Activated CD4-positive, alpha-beta memory T cell treated with anti-CD3 and anti-CD28 coated beads for 36 hours (primary cell): ENCODE measurements at regions not wholly inside any gene's neighbourhood (a gene's known extent, or its start where the extent isn't known, plus 50 kb on each side); places are given as distances from the start of the nearest gene placed in this dataset.

Source experiments
- CTCF ChIA-PET: fragments of 350-600 bp; sonication (Branson Sonifier 250); formaldehyde crosslinking; loops from one replicate; lab custom pipeline; 2021; ENCODE audit warnings: antibody characterized with exemption, inconsistent platforms; lab: Charles Lee
- POLR2A ChIA-PET: fragments of 350-600 bp; sonication (Branson Sonifier 250); formaldehyde crosslinking; loops from one replicate; lab custom pipeline; 2021; ENCODE audit warnings: antibody characterized with exemption; lab: Charles Lee
- DNase-seq: peaks from one replicate; pipeline ENCODE4 v3.0.0-alpha.2; 2020
- H3K27ac Mint-ChIP-seq: one replicate; pipeline ENCODE4 v1.8.0; 2021; ENCODE audit warnings: mixed read lengths
- H3K27me3 Mint-ChIP-seq: one replicate; pipeline ENCODE4 v1.8.0; 2021; ENCODE audit warnings: mixed read lengths
- H3K36me3 Mint-ChIP-seq: one replicate; pipeline ENCODE4 v1.8.0; 2021; ENCODE audit warnings: mixed read lengths
- H3K4me1 Mint-ChIP-seq: one replicate; pipeline ENCODE4 v1.8.0; 2021; ENCODE audit warnings: low read depth, mixed read lengths
- H3K4me3 Mint-ChIP-seq: one replicate; pipeline ENCODE4 v1.8.0; 2021; ENCODE audit warnings: mild to moderate bottlenecking, mixed read lengths
- H3K9me3 Mint-ChIP-seq: one replicate; pipeline ENCODE4 v1.8.0; 2021; ENCODE audit warnings: mixed read lengths
- intact Hi-C: fragments of 100-400 bp; cut with micrococcal nuclease; formaldehyde crosslinking; loops from one replicate; pipeline ENCODE4 v1.15.1; 2023

GRCh38 chr1:54459726-54460191 lies 53.6 kb upstream of the SSBP3 start:
- intact Hi-C loops = no loop called here
- H3K4me3 Mint-ChIP-seq = no peak overlapping the region
- CTCF ChIA-PET = interaction anchor here (0.5 to 0.6 kb wide), 3 partner anchors 29 to 231 kb away, joined by 3 to 4 read pairs (median 3); no protein-coding TSS in a partner anchor

GRCh38 chr1:54459140-54459539 lies 52.9 kb upstream of the SSBP3 start:
- no peaks in the 10 kb centered on the region for H3K27me3 Mint-ChIP-seq
- CTCF ChIA-PET = interaction anchor here (0.5 kb wide), 1 partner anchor 30 kb away, joined by 3 read pairs; no protein-coding TSS in a partner anchor
- DNase-seq = no peak
- H3K4me1 Mint-ChIP-seq = peaks cover 34% of the 10 kb centered on the region
- H3K27ac Mint-ChIP-seq = no peak overlapping the region
- POLR2A ChIA-PET = no interaction called here
- no peak overlapping the region for H3K4me3 Mint-ChIP-seq
- no peaks in the 10 kb centered on the region for H3K9me3 Mint-ChIP-seq
- H3K36me3 Mint-ChIP-seq = no peaks in the 10 kb centered on the region
- intact Hi-C loops = no loop called here

More at GRCh38 chr1:54459726-54460191, 53.6 kb upstream of the SSBP3 start:
- Mint-ChIP-seq H3K36me3 (no peaks in the 10 kb centered on the region), H3K9me3 (no peaks in the 10 kb centered on the region), H3K27me3 (no peaks in the 10 kb centered on the region), H3K27ac (no peak overlapping the region), H3K4me1 (peaks cover 40% of the 10 kb centered on the region)
- peak; percentile 28 for DNase-seq
- POLR2A ChIA-PET = no interaction called here

- ChIA-PET POLR2A (interaction anchor here (1.0 kb wide), 1 partner anchor 23 kb away, joined by 3 read pairs; no protein-coding TSS in a partner anchor), CTCF (no interaction called here)
- H3K27ac Mint-ChIP-seq = no peak overlapping the region
- no peaks in the 10 kb centered on the region for H3K9me3 Mint-ChIP-seq
- no peaks in the 10 kb centered on the region for H3K27me3 Mint-ChIP-seq
- no peak overlapping the region for H3K4me3 Mint-ChIP-seq
- DNase-seq = no peak
- H3K36me3 Mint-ChIP-seq = no peaks in the 10 kb centered on the region
- intact Hi-C loops = no loop called here
- peaks cover 28% of the 10 kb centered on the region for H3K4me1 Mint-ChIP-seq
These were observed 50.8 kb upstream of the SSBP3 start for GRCh38 chr1:54456921-54457529.

- Mint-ChIP-seq H3K36me3 (no peaks in the 10 kb centered on the region), H3K27ac (no peak overlapping the region), H3K4me3 (no peak overlapping the region), H3K27me3 (no peaks in the 10 kb centered on the region), H3K9me3 (no peaks in the 10 kb centered on the region), H3K4me1 (peaks cover 25% of the 10 kb centered on the region)
- ChIA-PET CTCF (no interaction called here), POLR2A (interaction anchor here (1.0 kb wide), 1 partner anchor 23 kb away, joined by 3 read pairs; no protein-coding TSS in a partner anchor)
- no peak for DNase-seq
- intact Hi-C loops = no loop called here
These were observed 50.2 kb upstream of the SSBP3 start for GRCh38 chr1:54456361-54456760.
